HEK293 (cell line): ENCODE measurements at regions not wholly inside any gene's neighbourhood (a gene's known extent, or its start where the extent isn't known, plus 50 kb on each side); places are given as distances from the start of the nearest gene placed in this dataset.

ENCODE experiments used
- CTCF ChIA-PET: fragments of 350-600 bp; formaldehyde crosslinking; extraction: SDS; loops from one replicate; lab custom pipeline; 2021; ENCODE audit warnings: antibody characterized with exemption; lab: Yijun Ruan, JAX
- POLR2A ChIA-PET: fragments of 300-600 bp; formaldehyde crosslinking; extraction: SDS; loops from one replicate; lab custom pipeline; 2020; ENCODE audit warnings: antibody characterized with exemption, inconsistent platforms; lab: Yijun Ruan, JAX
- H3K27ac ChIP-seq: fragments of 200-500 bp; sonication (Bioruptor generic); 2 replicates; pipeline ENCODE4 v1.5.1; 2014; ENCODE audit warnings: low read depth, low read length, control low read depth, inconsistent platforms; ENCODE audit errors: extremely low read depth
- H3K36me3 ChIP-seq, 2 experiments: fragments of 200-500 bp in 1 of 2; sonication (Bioruptor generic) in 1 of 2; 1 replicate in 1 of 2; 2 replicates in 1 of 2; pipeline ENCODE4 v1.5.1; 2014 to 2017; ENCODE audit warnings: inconsistent platforms in 2 of 2, low read length in 2 of 2; ENCODE audit not compliant: control insufficient read depth in 2 of 2, insufficient read depth in 1 of 2
- H3K4me1 ChIP-seq: fragments of 200-500 bp; sonication (Bioruptor generic); 2 replicates; pipeline ENCODE4 v1.5.1; 2014; ENCODE audit warnings: mild to moderate bottlenecking, low read length, inconsistent platforms; ENCODE audit not compliant: control insufficient read depth, insufficient read depth
- H3K4me3 ChIP-seq: 2 replicates; pipeline ENCODE4 v1.5.1; 2011; ENCODE audit warnings: low read depth, mild to moderate bottlenecking, control low read depth, low read length, moderate library complexity
- H3K9me3 ChIP-seq: fragments of 200-500 bp; sonication (Bioruptor generic); 2 replicates; pipeline ENCODE4 v1.5.1; 2014; ENCODE audit warnings: low read depth, low read length, inconsistent platforms; ENCODE audit not compliant: control insufficient read depth, insufficient read depth
- BCL11B ChIP-seq: fragments of 450-650 bp; formaldehyde crosslinking; IDR thresholded peaks from 2 replicates; pipeline ENCODE4 v1.5.1; 2016; ENCODE audit warnings: low read depth, missing biosample characterization, missing genetic modification characterization
- KLF9 ChIP-seq: fragments of 450-650 bp; formaldehyde crosslinking; IDR thresholded peaks from 2 replicates; pipeline ENCODE4 v1.5.1; 2016; ENCODE audit warnings: missing biosample characterization, missing genetic modification characterization, low read depth
- SETDB1 ChIP-seq: IDR thresholded peaks from one replicate; pipeline ENCODE4 v1.6.1; 2017; ENCODE audit warnings: mild to moderate bottlenecking, low read length, moderate library complexity, mixed read lengths; ENCODE audit not compliant: insufficient read length
- TCF7L2 ChIP-seq: IDR thresholded peaks from 2 replicates; pipeline ENCODE4 v1.6.1; 2011; ENCODE audit warnings: low read depth, mild to moderate bottlenecking, inconsistent platforms, low read length, moderate library complexity, borderline replicate concordance
- TRIM28 ChIP-seq: IDR thresholded peaks from 2 replicates; pipeline ENCODE4 v1.6.1; 2011; ENCODE audit warnings: low read length, control low read depth, borderline replicate concordance
- ZBTB1 ChIP-seq: fragments of 450-650 bp; formaldehyde crosslinking; IDR thresholded peaks from 2 replicates; pipeline ENCODE4 v1.5.1; 2016; ENCODE audit warnings: missing biosample characterization, missing genetic modification characterization
- ZBTB48 ChIP-seq: fragments of 450-650 bp; formaldehyde crosslinking; IDR thresholded peaks from 2 replicates; pipeline ENCODE4 v1.5.1; 2016; ENCODE audit warnings: missing biosample characterization, missing genetic modification characterization
- ZBTB8A ChIP-seq: fragments of 450-650 bp; formaldehyde crosslinking; IDR thresholded peaks from 2 replicates; pipeline ENCODE4 v1.5.1; 2016; ENCODE audit warnings: missing biosample characterization, missing genetic modification characterization
- ZNF140 ChIP-seq: fragments of 450-650 bp; formaldehyde crosslinking; IDR thresholded peaks from 2 replicates; pipeline ENCODE4 v1.5.1; 2016; ENCODE audit warnings: missing biosample characterization, missing genetic modification characterization
- ZNF18 ChIP-seq: fragments of 450-650 bp; formaldehyde crosslinking; IDR thresholded peaks from 2 replicates; pipeline ENCODE4 v1.5.1; 2016; ENCODE audit warnings: missing biosample characterization, missing genetic modification characterization
- ZNF221 ChIP-seq: fragments of 450-650 bp; formaldehyde crosslinking; IDR thresholded peaks from 2 replicates; pipeline ENCODE4 v1.5.1; 2017; ENCODE audit warnings: missing biosample characterization, missing genetic modification characterization, borderline replicate concordance
- ZNF223 ChIP-seq: fragments of 450-650 bp; formaldehyde crosslinking; IDR thresholded peaks from 2 replicates; pipeline ENCODE4 v1.5.1; 2016; ENCODE audit warnings: missing biosample characterization, missing genetic modification characterization
- ZNF510 ChIP-seq: fragments of 450-650 bp; formaldehyde crosslinking; IDR thresholded peaks from 2 replicates; pipeline ENCODE4 v1.5.1; 2018; ENCODE audit warnings: mild to moderate bottlenecking, missing genetic modification characterization, missing biosample characterization; ENCODE audit not compliant: insufficient replicate concordance
- ZNF621 ChIP-seq: fragments of 450-650 bp; formaldehyde crosslinking; IDR thresholded peaks from 2 replicates; pipeline ENCODE4 v1.5.1; 2017; ENCODE audit warnings: missing biosample characterization, missing genetic modification characterization
- ZNF658 ChIP-seq: fragments of 450-650 bp; formaldehyde crosslinking; IDR thresholded peaks from 2 replicates; pipeline ENCODE4; 2016; ENCODE audit warnings: missing biosample characterization, missing genetic modification characterization
- ZNF660 ChIP-seq: fragments of 450-650 bp; IDR thresholded peaks from 2 replicates; pipeline ENCODE4 v1.5.1; 2018; ENCODE audit warnings: missing biosample characterization, mild to moderate bottlenecking, missing genetic modification characterization
- ZNF701 ChIP-seq: fragments of 450-650 bp; formaldehyde crosslinking; IDR thresholded peaks from 2 replicates; pipeline ENCODE4 v1.5.1; 2016; ENCODE audit warnings: missing biosample characterization, missing genetic modification characterization
- TF ChIP-seq, protein P1 (sequence below): fragments of 450-650 bp; formaldehyde crosslinking; IDR thresholded peaks from 2 replicates; pipeline ENCODE4 v1.5.1; 2017; ENCODE audit warnings: missing biosample characterization, missing genetic modification characterization
- TF ChIP-seq, protein P2 (sequence below): fragments of 450-650 bp; formaldehyde crosslinking; IDR thresholded peaks from 2 replicates; pipeline ENCODE4 v1.5.1; 2016; ENCODE audit warnings: missing biosample characterization, missing genetic modification characterization
- TF ChIP-seq, protein P3 (sequence below): fragments of 450-650 bp; formaldehyde crosslinking; IDR thresholded peaks from 2 replicates; pipeline ENCODE4 v1.5.1; 2016; ENCODE audit warnings: missing biosample characterization, missing genetic modification characterization
- TF ChIP-seq, protein P4 (sequence below): fragments of 450-650 bp; formaldehyde crosslinking; IDR thresholded peaks from 2 replicates; pipeline ENCODE4 v1.5.1; 2017; ENCODE audit warnings: missing biosample characterization, mild to moderate bottlenecking, missing genetic modification characterization, moderate library complexity
- TF ChIP-seq, protein P5 (sequence below): fragments of 450-650 bp; formaldehyde crosslinking; IDR thresholded peaks from 2 replicates; pipeline ENCODE4 v1.5.1; 2017; ENCODE audit warnings: missing biosample characterization, missing genetic modification characterization
- TF ChIP-seq, protein P6 (sequence below): fragments of 450-650 bp; formaldehyde crosslinking; IDR thresholded peaks from 2 replicates; pipeline ENCODE4 v1.5.1; 2016; ENCODE audit warnings: missing biosample characterization, missing genetic modification characterization

DNA sequence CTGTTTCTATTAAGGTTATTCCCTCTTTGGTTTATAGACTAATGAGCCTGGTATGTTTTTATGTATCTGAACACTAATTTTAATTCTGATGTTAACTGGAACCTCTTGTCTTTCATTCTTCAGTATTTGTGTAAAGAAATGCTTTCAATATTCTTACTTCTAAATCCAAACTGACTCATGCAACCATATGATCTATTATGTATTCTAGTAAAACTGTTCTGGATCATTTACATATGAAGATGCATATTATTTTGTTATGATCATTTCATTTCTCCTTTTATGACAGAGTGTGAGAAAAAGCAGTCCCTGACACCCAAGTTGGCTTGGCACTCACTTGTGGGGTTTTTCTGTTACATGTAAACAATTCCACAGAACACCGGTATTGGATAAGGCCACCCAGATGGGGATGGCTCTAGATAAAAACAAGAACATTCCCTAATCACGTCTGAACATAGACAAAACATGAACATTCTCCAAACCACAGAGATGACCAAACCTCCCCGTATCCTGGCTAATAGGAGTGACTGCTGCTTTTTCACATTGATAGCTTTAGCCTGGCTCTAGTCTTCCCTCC, 72.2 kb upstream of the EPHB3 start (continued):
- TF ChIP-seq, protein P1, sequence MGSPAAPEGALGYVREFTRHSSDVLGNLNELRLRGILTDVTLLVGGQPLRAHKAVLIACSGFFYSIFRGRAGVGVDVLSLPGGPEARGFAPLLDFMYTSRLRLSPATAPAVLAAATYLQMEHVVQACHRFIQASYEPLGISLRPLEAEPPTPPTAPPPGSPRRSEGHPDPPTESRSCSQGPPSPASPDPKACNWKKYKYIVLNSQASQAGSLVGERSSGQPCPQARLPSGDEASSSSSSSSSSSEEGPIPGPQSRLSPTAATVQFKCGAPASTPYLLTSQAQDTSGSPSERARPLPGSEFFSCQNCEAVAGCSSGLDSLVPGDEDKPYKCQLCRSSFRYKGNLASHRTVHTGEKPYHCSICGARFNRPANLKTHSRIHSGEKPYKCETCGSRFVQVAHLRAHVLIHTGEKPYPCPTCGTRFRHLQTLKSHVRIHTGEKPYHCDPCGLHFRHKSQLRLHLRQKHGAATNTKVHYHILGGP = no peak
- no peak for TF ChIP-seq ZBTB48 (tag by site-specific recombination)
- no peak for TF ChIP-seq ZBTB8A (tag by site-specific recombination)

- POLR2A ChIA-PET = no interaction called here
- H3K27ac ChIP-seq = no peak overlapping the region
- no peak for TF ChIP-seq TRIM28
- TF ChIP-seq ZNF510 (tag by site-specific recombination) = no peak
- TF ChIP-seq ZNF18 (tag by site-specific recombination) = no peak
- TF ChIP-seq TCF7L2 = no peak
- no peak for TF ChIP-seq ZNF660 (tag by site-specific recombination)
- TF ChIP-seq ZNF621 (tag by site-specific recombination) = no peak
- no peak for TF ChIP-seq ZNF658 (tag by site-specific recombination)
- TF ChIP-seq ZNF223 (tag by site-specific recombination) = no peak
- TF ChIP-seq, protein P2, sequence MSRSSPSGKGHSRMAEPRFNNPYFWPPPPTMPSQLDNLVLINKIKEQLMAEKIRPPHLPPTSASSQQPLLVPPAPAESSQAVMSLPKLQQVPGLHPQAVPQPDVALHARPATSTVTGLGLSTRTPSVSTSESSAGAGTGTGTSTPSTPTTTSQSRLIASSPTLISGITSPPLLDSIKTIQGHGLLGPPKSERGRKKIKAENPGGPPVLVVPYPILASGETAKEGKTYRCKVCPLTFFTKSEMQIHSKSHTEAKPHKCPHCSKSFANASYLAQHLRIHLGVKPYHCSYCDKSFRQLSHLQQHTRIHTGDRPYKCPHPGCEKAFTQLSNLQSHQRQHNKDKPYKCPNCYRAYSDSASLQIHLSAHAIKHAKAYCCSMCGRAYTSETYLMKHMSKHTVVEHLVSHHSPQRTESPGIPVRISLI = no peak
- TF ChIP-seq, all 188 proteins: peak for 0
- CTCF ChIA-PET = interaction anchor here (0.9 to 1.0 kb wide), 2 partner anchors 20 to 25 kb away, joined by 3 to 4 read pairs; no protein-coding TSS in a partner anchor
- no peaks in the 10 kb centered on the region for H3K4me1 ChIP-seq
- H3K9me3 ChIP-seq = no peaks in the 10 kb centered on the region
- H3K36me3 ChIP-seq = no peaks in the 10 kb centered on the region
- H3K4me3 ChIP-seq = no peak overlapping the region
Observed at GRCh38 chr3:184491011-184491576, 70.5 kb upstream of the EPHB3 start.

GRCh38 chr3:184491867-184492615, 69.5 kb upstream of the EPHB3 start:
- POLR2A ChIA-PET = no interaction called here
- TF ChIP-seq, protein P3, sequence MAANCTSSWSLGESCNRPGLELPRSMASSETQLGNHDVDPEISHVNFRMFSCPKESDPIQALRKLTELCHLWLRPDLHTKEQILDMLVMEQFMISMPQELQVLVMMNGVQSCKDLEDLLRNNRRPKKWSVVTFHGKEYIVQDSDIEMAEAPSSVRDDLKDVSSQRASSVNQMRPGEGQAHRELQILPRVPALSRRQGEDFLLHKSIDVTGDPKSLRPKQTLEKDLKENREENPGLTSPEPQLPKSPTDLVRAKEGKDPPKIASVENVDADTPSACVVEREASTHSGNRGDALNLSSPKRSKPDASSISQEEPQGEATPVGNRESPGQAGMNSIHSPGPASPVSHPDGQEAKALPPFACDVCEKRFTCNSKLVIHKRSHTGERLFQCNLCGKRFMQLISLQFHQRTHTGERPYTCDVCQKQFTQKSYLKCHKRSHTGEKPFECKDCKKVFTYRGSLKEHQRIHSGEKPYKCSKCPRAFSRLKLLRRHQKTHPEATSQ = no peak
- no peak for TF ChIP-seq ZNF221
- TF ChIP-seq BCL11B (tag by site-specific recombination) = no peak
- TF ChIP-seq, protein P4, sequence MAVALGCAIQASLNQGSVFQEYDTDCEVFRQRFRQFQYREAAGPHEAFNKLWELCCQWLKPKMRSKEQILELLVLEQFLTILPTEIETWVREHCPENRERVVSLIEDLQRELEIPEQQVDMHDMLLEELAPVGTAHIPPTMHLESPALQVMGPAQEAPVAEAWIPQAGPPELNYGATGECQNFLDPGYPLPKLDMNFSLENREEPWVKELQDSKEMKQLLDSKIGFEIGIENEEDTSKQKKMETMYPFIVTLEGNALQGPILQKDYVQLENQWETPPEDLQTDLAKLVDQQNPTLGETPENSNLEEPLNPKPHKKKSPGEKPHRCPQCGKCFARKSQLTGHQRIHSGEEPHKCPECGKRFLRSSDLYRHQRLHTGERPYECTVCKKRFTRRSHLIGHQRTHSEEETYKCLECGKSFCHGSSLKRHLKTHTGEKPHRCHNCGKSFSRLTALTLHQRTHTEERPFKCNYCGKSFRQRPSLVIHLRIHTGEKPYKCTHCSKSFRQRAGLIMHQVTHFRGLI (tag by site-specific recombination) = no peak
- no peak for TF ChIP-seq ZNF140 (tag by site-specific recombination)
- TF ChIP-seq ZBTB1 (tag by site-specific recombination) = no peak
- TF ChIP-seq, protein P5, sequence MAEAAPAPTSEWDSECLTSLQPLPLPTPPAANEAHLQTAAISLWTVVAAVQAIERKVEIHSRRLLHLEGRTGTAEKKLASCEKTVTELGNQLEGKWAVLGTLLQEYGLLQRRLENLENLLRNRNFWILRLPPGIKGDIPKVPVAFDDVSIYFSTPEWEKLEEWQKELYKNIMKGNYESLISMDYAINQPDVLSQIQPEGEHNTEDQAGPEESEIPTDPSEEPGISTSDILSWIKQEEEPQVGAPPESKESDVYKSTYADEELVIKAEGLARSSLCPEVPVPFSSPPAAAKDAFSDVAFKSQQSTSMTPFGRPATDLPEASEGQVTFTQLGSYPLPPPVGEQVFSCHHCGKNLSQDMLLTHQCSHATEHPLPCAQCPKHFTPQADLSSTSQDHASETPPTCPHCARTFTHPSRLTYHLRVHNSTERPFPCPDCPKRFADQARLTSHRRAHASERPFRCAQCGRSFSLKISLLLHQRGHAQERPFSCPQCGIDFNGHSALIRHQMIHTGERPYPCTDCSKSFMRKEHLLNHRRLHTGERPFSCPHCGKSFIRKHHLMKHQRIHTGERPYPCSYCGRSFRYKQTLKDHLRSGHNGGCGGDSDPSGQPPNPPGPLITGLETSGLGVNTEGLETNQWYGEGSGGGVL (tag by site-specific recombination) = no peak
- TF ChIP-seq ZNF701 (tag by site-specific recombination) = no peak
- TF ChIP-seq KLF9 (tag by site-specific recombination) = no peak
- TF ChIP-seq, protein P6, sequence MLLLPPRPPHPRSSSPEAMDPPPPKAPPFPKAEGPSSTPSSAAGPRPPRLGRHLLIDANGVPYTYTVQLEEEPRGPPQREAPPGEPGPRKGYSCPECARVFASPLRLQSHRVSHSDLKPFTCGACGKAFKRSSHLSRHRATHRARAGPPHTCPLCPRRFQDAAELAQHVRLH (tag by site-specific recombination) = no peak
- no peak for TF ChIP-seq SETDB1

More at GRCh38 chr3:184491867-184492615, 69.5 kb upstream of the EPHB3 start:
- Histone ChIP-seq H3K4me3 (no peak overlapping the region), H3K27ac (no peak overlapping the region), H3K9me3 (no peaks in the 10 kb centered on the region), H3K4me1 (no peaks in the 10 kb centered on the region), H3K36me3 (no peaks in the 10 kb centered on the region)
- CTCF ChIA-PET = interaction anchor here (0.7 kb wide), 1 partner anchor 53 kb away, joined by 3 read pairs; no protein-coding TSS in a partner anchor
